Tibial nerve (tissue), 4 donors: ENCODE measurements at regions not wholly inside any gene's neighbourhood (a gene's known extent, or its start where the extent isn't known, plus 50 kb on each side); places are given as distances from the start of the nearest gene placed in this dataset.

ENCODE experiments used
- EP300 ChIP-seq, 2 donors: sonication (generic); formaldehyde crosslinking; IDR thresholded peaks; one replicate each; pipeline ENCODE4 v1.6.1; 2017; ENCODE audit warnings: antibody characterized with exemption in 2 of 2, mild to moderate bottlenecking in 1 of 2
- TF ChIP-seq, protein P1 (sequence below), 5 experiments: fragments of 200-600 bp in 3 of 5; fragments of 450-650 bp in 2 of 5; sonication (generic) in 3 of 5; IDR thresholded peaks; one replicate each; pipeline ENCODE4 v1.5.1; 2016 to 2019; ENCODE audit warnings: antibody characterized with exemption in 5 of 5, mild to moderate bottlenecking in 3 of 5, moderate library complexity in 2 of 5

- TF ChIP-seq, protein P1, sequence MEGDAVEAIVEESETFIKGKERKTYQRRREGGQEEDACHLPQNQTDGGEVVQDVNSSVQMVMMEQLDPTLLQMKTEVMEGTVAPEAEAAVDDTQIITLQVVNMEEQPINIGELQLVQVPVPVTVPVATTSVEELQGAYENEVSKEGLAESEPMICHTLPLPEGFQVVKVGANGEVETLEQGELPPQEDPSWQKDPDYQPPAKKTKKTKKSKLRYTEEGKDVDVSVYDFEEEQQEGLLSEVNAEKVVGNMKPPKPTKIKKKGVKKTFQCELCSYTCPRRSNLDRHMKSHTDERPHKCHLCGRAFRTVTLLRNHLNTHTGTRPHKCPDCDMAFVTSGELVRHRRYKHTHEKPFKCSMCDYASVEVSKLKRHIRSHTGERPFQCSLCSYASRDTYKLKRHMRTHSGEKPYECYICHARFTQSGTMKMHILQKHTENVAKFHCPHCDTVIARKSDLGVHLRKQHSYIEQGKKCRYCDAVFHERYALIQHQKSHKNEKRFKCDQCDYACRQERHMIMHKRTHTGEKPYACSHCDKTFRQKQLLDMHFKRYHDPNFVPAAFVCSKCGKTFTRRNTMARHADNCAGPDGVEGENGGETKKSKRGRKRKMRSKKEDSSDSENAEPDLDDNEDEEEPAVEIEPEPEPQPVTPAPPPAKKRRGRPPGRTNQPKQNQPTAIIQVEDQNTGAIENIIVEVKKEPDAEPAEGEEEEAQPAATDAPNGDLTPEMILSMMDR (IDR thresholded peaks at IDR 0.05), result no peak
- no peak for TF ChIP-seq EP300 (IDR thresholded peaks at IDR 0.05)
Observed at GRCh38 chr3:135621184-135621920, 344.2 kb upstream of the PPP2R3A start.
